GM06990 (cell line): ENCODE measurements at regions not wholly inside any gene's neighbourhood (a gene's known extent, or its start where the extent isn't known, plus 50 kb on each side); places are given as distances from the start of the nearest gene placed in this dataset.

Source experiments
- DNase-seq: peaks from one replicate; pipeline ENCODE4 v3.0.0-alpha.2; 2011; ENCODE audit not compliant: insufficient read length; ENCODE audit errors: extremely low read depth
- H3K27me3 ChIP-seq: replicated peaks from 2 replicates; pipeline ENCODE4 v1.6.0; 2011; ENCODE audit warnings: low read length; ENCODE audit not compliant: control insufficient read depth, insufficient read depth
- H3K36me3 ChIP-seq: 2 replicates; pipeline ENCODE4 v1.5.1; 2011; ENCODE audit warnings: low read length; ENCODE audit not compliant: control insufficient read depth, insufficient read depth
- H3K4me3 ChIP-seq: replicated peaks from 2 replicates; pipeline ENCODE4 v1.5.1; 2011; ENCODE audit warnings: low read depth, mild to moderate bottlenecking, control low read depth, low read length
- TF ChIP-seq, protein P1 (sequence below): IDR thresholded peaks from 2 replicates; pipeline ENCODE4 v1.5.1; 2011; ENCODE audit warnings: low read length, control low read depth, mild to moderate bottlenecking, inconsistent platforms; ENCODE audit not compliant: insufficient read depth, poor library complexity, severe bottlenecking

DNA sequence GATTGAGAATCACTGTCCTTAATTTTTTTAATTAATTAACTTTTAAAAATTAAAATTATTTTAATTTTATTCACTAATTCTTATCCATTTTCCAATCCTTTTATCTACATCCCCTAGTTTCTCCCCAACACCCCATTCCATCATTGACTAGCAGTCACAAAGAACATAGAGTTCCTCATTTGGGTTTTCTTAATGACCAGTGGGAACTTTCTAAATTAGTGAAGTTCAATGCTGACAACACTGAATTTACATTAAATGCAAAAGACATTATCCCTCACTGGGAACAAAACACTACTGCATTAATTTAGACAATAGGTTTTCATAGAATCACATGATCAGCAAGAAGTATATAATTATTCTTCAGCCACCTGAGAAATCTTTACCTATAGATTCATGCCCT is 80.6 kb upstream of the GLS start:
- Histone ChIP-seq H3K4me3 (no peak overlapping the region), H3K27me3 (no peaks in the 10 kb centered on the region), H3K36me3 (no peaks in the 10 kb centered on the region)
- TF ChIP-seq, protein P1, sequence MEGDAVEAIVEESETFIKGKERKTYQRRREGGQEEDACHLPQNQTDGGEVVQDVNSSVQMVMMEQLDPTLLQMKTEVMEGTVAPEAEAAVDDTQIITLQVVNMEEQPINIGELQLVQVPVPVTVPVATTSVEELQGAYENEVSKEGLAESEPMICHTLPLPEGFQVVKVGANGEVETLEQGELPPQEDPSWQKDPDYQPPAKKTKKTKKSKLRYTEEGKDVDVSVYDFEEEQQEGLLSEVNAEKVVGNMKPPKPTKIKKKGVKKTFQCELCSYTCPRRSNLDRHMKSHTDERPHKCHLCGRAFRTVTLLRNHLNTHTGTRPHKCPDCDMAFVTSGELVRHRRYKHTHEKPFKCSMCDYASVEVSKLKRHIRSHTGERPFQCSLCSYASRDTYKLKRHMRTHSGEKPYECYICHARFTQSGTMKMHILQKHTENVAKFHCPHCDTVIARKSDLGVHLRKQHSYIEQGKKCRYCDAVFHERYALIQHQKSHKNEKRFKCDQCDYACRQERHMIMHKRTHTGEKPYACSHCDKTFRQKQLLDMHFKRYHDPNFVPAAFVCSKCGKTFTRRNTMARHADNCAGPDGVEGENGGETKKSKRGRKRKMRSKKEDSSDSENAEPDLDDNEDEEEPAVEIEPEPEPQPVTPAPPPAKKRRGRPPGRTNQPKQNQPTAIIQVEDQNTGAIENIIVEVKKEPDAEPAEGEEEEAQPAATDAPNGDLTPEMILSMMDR, result no peak
- no peak for DNase-seq

GRCh38 chr2:190800528-190800927 is 80.1 kb upstream of the GLS start:
- DNase-seq, result no peak
- Histone ChIP-seq H3K4me3 (no peak overlapping the region), H3K27me3 (no peaks in the 10 kb centered on the region), H3K36me3 (no peaks in the 10 kb centered on the region)
- TF ChIP-seq, protein P1, result no peak

DNA sequence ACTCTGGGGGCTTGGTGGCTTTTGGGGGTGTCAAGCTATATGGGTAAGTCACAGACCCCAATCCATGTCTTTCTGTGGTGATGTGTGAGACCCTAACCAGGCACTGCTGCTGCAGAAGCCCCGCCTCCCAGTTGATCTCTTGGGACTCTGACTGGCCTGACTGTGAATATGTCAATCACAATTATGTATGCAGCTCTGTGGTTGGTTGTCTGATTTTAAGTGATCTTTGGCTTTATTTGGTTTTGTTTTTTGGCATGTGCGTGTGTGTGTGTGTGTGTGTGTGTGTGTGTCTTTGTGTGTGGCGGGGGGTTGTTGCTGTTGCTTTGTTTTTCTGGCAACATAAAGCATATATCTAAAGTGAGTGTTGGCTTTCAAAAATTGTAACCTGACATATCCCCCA is 78.5 kb upstream of the GLS start:
- no peaks in the 10 kb centered on the region for H3K27me3 ChIP-seq
- H3K36me3 ChIP-seq, result no peaks in the 10 kb centered on the region
- no peak for DNase-seq
- TF ChIP-seq, protein P1, result no peak
- no peak overlapping the region for H3K4me3 ChIP-seq

DNA sequence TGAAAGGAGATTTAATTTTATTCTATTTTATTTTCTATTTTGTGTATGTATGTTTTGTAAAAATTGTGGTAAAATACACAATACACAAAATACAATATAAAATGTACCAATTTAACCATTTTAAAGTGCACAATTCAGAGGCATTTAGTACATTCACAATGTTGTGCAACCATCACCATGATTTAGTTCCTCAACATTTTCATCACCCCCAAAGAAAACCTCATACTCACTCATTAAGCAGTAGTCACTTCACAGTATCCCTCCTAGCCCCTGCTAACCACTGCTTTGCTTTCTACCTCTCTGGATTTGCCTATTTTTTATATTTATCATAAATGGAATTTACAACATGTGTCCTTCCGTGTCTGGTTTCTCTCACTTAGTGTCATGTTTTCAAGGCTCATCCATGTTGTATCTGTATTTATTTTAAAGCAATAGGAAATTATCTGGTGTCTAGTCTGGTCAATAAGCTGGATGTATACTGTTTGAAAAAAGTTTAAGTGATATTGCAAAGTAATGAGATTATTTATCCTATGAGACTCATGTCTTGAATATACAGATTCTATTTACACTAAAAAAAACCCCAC is 77.9 kb upstream of the GLS start:
- no peaks in the 10 kb centered on the region for H3K27me3 ChIP-seq
- TF ChIP-seq, protein P1, result no peak
- no peak overlapping the region for H3K4me3 ChIP-seq
- H3K36me3 ChIP-seq, result no peaks in the 10 kb centered on the region
- no peak for DNase-seq

DNA sequence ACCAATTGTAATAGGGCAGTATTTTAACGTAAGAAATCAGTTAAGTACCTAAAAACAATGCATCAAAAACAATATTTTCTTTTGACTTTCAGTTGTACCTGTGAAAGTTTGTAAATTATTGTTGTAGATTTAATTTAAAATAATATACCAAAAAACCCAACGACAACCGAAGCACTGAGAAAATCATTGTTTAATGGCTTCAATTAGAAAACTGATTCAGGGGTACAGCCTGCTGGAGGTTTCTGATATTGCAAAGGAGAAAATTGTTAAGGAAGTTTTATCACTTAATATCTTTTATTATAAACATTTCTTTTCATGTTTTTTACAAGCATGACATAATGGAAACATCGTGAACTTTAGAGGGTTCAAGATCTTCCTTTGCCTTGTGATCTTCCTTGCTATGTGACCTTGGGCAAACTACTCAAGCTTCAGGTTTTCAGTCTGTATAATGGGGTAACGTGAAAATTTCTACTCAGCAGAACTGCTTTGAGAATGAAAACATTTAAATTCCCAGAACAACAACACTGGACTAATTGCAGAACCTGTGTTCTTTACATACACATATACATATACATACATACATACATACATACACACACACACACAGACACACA is 76.3 kb upstream of the GLS start:
- no peaks in the 10 kb centered on the region for H3K27me3 ChIP-seq
- H3K4me3 ChIP-seq, result no peak overlapping the region
- TF ChIP-seq, protein P1, result peak; percentile 64
- no peak for DNase-seq
- H3K36me3 ChIP-seq, result no peaks in the 10 kb centered on the region
